ENCODE measurements at regions not wholly inside any gene's neighbourhood (a gene's known extent, or its start where the extent isn't known, plus 50 kb on each side); places are given as distances from the start of the nearest gene placed in this dataset.

- H3K36me3 ChIP-seq = no peaks in the 10 kb centered on the region
- DNase-seq (ENCODE audit: extremely low spot score) = no peak
- no peak for TF ChIP-seq EP300 (IDR thresholded peaks at IDR 0.05)
- TF ChIP-seq POLR2AphosphoS5 (IDR thresholded peaks at IDR 0.05) = no peak
- TF ChIP-seq CTCF (IDR thresholded peaks at IDR 0.05) = no peak
- no peak for TF ChIP-seq POLR2A (IDR thresholded peaks at IDR 0.05; ENCODE audit: low read depth)
- peaks cover 8 to 26% (median 26%) of the 10 kb centered on the region in 4 donors for H3K4me1 ChIP-seq
- intact Hi-C loops (cut with DNase I) = no loop called here
- peaks cover 0 to 16% (median 2%) of the 10 kb centered on the region in 4 donors for H3K27me3 ChIP-seq
- H3K27ac ChIP-seq (replicated peaks in 1 of 4) = no peak overlapping the region
- H3K9me3 ChIP-seq = no peaks in the 10 kb centered on the region
- 95% methylated on average over 10 of the region's 10 CpGs for WGBS
- no peak overlapping the region for H3K4me3 ChIP-seq
These were observed 52.3 kb upstream of the KDM7A start for GRCh38 chr7:140229101-140229525.

Small RNA genes lying in the stretch of these regions (small RNA-seq; reads per million reads assigned to genes)
- gene RNU1-58P = 0 reads per million in 3 donors
